Fibroblast of lung (primary cell): ENCODE measurements at regions not wholly inside any gene's neighbourhood (a gene's known extent, or its start where the extent isn't known, plus 50 kb on each side); places are given as distances from the start of the nearest gene placed in this dataset.

Source experiments
- EZH2 ChIP-seq: IDR thresholded peaks from 2 replicates; pipeline ENCODE4 v1.5.1; 2012; ENCODE audit warnings: low read length, control low read depth, mild to moderate bottlenecking; ENCODE audit errors: missing control alignments
- TF ChIP-seq, protein P1 (sequence below), 2 donors: IDR thresholded peaks in 1 of 2; conservative IDR thresholded peaks in 1 of 2; 1 replicate in 1 of 2; 2 replicates in 1 of 2; pipeline ENCODE4 v1.5.1; 2011 to 2012; ENCODE audit warnings: low read length in 2 of 2, control low read depth in 1 of 2, inconsistent platforms in 1 of 2, low read depth in 1 of 2, mild to moderate bottlenecking in 1 of 2

DNA sequence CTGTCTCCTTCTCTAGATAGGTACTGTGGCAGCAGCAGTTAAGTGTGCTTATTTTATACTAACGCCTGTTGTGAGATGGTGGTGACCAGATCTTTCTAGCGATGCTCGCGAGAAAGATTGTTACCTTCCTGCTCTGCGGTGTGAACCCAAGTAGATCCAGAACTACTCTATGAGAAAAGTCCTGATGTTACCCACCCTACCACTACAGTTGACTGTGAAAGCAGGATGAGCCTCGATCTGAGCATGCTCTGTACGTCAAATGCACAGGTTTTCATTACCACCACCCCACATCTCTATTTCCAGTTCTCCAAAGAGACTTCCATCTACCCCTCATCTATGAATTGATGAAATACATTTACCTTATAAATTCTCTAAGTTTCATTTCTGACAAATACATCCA is 64.6 kb upstream of the KCTD7 start:
- TF ChIP-seq, protein P1, sequence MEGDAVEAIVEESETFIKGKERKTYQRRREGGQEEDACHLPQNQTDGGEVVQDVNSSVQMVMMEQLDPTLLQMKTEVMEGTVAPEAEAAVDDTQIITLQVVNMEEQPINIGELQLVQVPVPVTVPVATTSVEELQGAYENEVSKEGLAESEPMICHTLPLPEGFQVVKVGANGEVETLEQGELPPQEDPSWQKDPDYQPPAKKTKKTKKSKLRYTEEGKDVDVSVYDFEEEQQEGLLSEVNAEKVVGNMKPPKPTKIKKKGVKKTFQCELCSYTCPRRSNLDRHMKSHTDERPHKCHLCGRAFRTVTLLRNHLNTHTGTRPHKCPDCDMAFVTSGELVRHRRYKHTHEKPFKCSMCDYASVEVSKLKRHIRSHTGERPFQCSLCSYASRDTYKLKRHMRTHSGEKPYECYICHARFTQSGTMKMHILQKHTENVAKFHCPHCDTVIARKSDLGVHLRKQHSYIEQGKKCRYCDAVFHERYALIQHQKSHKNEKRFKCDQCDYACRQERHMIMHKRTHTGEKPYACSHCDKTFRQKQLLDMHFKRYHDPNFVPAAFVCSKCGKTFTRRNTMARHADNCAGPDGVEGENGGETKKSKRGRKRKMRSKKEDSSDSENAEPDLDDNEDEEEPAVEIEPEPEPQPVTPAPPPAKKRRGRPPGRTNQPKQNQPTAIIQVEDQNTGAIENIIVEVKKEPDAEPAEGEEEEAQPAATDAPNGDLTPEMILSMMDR (conservative IDR thresholded peaks at IDR 0.05 in 1 of 2, IDR thresholded peaks at IDR 0.05 in 1 of 2; ENCODE audit: low read depth in 1 of 2, low read length in 2 of 2) = no peak
- TF ChIP-seq EZH2 = no peak
